HepG2 (cell line): ENCODE measurements at regions not wholly inside any gene's neighbourhood (a gene's known extent, or its start where the extent isn't known, plus 50 kb on each side); places are given as distances from the start of the nearest gene placed in this dataset.
"Not testable (repeated sequence)": the region's sequence is repeated elsewhere in the genome, so short reads cannot be mapped to it uniquely, and the experiment has no call there.

Experiments
- ATAC-seq: fragments of 200-7000 bp; cut with Tn5 transposase; 3 replicates; pipeline ENCODE4 v1.9.1; 2020; ENCODE audit warnings: mild to moderate bottlenecking, moderate library complexity
- BruUV-seq: library from RNA; stranded (reverse); fragments of 400-500 nt; replicated peaks from 2 replicates; lab custom pipeline; 2021; lab: Mats Ljungman, UMichigan
- CTCF ChIA-PET: fragments of 300-600 bp; formaldehyde crosslinking; extraction: SDS; loops from one replicate; lab custom pipeline; 2021; ENCODE audit warnings: low total read pairs, inconsistent platforms, low intra/inter-chr PET ratio; lab: Yijun Ruan, JAX
- POLR2A ChIA-PET: fragments of 350-600 bp; sonication (Branson Sonifier 250); formaldehyde crosslinking; loops from one replicate; lab custom pipeline; 2020; ENCODE audit warnings: antibody characterized with exemption, inconsistent platforms; lab: Yijun Ruan, JAX
- DNase-seq: peaks from one replicate; pipeline ENCODE4 v3.0.0-alpha.2; 2015; ENCODE audit warnings: low spot score
- FAIRE-seq: peaks from 3 replicates; lab custom pipeline; 2011; peaks lifted over from hg19 to GRCh38; lab: Jason Lieb, UNC
- H2AFZ ChIP-seq: one replicate; pipeline ENCODE4 v1.6.1; 2011; ENCODE audit warnings: low read length, inconsistent platforms
- H3K27ac ChIP-seq: fragments of 300-600 bp; 3 replicates; pipeline ENCODE4 v1.8.0; 2011; ENCODE audit warnings: mixed run types, mild to moderate bottlenecking, mixed read lengths, low read length, inconsistent platforms; ENCODE audit not compliant: insufficient read depth; ENCODE audit errors: extremely low read length
- H3K27me3 ChIP-seq, 2 experiments: fragments of 200-600 bp in 1 of 2; 2 replicates in 1 of 2; 3 replicates in 1 of 2; pipeline versions ENCODE4 v1.6.0 to v1.8.0; 2011; ENCODE audit warnings: low read length in 2 of 2, mild to moderate bottlenecking in 2 of 2, moderate library complexity in 2 of 2, inconsistent platforms in 1 of 2; ENCODE audit not compliant: insufficient read depth in 2 of 2, control insufficient read depth in 1 of 2
- H3K36me3 ChIP-seq, 2 experiments: fragments of 200-600 bp in 1 of 2; replicated peaks in 1 of 2; 2 replicates in 1 of 2; 3 replicates in 1 of 2; pipeline versions ENCODE4 v1.5.1 to v1.8.0; 2011; ENCODE audit warnings: low read length in 2 of 2, inconsistent platforms in 1 of 2; ENCODE audit not compliant: insufficient read depth in 2 of 2, control insufficient read depth in 1 of 2
- H3K4me1 ChIP-seq: 2 replicates; pipeline ENCODE4 v1.5.1; 2012; ENCODE audit warnings: low read length, inconsistent platforms; ENCODE audit not compliant: insufficient read depth
- H3K4me2 ChIP-seq: 2 replicates; pipeline ENCODE4 v1.6.0; 2011; ENCODE audit warnings: low read depth, low read length, inconsistent platforms
- H3K4me3 ChIP-seq, 3 experiments: fragments of 200-600 bp in 1 of 3; sonication (generic), shearing (Covaris generic) in 1 of 3; replicated peaks in 1 of 3; 2 replicates each; pipeline ENCODE4 v1.5.1; 2011 to 2016; ENCODE audit warnings: low read length in 3 of 3, inconsistent platforms in 2 of 3, low read depth in 2 of 3, mild to moderate bottlenecking in 2 of 3, control low read depth in 1 of 3, mixed read lengths in 1 of 3; ENCODE audit not compliant: insufficient read depth in 1 of 3
- H3K79me2 ChIP-seq: one replicate; pipeline ENCODE4 v1.6.1; 2011; ENCODE audit warnings: low read length, inconsistent platforms; ENCODE audit not compliant: insufficient read depth
- H3K9ac ChIP-seq: 2 replicates; pipeline ENCODE4 v1.6.0; 2011; ENCODE audit warnings: mild to moderate bottlenecking, low read depth, low read length, inconsistent platforms; ENCODE audit not compliant: insufficient read depth
- H3K9me3 ChIP-seq: 2 replicates; pipeline ENCODE4 v1.5.1; 2012; ENCODE audit warnings: mild to moderate bottlenecking, low read length
- H4K20me1 ChIP-seq: 2 replicates; pipeline ENCODE4 v1.6.0; 2011; ENCODE audit warnings: inconsistent platforms, mild to moderate bottlenecking, low read length, moderate library complexity; ENCODE audit not compliant: insufficient read depth
- ATF4 ChIP-seq, 2 experiments: fragments of 450-650 bp in 1 of 2; sonication (generic) in 1 of 2; formaldehyde crosslinking; IDR thresholded peaks; 2 replicates each; pipeline versions ENCODE4 v1.5.0 to v1.8.0; 2020 to 2022; ENCODE audit warnings: mild to moderate bottlenecking in 1 of 2, missing genetic modification reagents in 1 of 2
- DRAP1 ChIP-seq: IDR thresholded peaks from 2 replicates; pipeline ENCODE4 v1.6.1; 2016; ENCODE audit warnings: missing genetic modification reagents, missing compliant biosample characterization
- ELF3 ChIP-seq: IDR thresholded peaks from 2 replicates; pipeline ENCODE4 v1.6.1; 2016; ENCODE audit warnings: missing genetic modification reagents, missing compliant biosample characterization
- MAFG ChIP-seq: sonication (generic); formaldehyde crosslinking; IDR thresholded peaks from 2 replicates; pipeline ENCODE4 v1.5.1; 2020; ENCODE audit warnings: mild to moderate bottlenecking, missing genetic modification reagents
- MAFK ChIP-seq, 2 experiments: IDR thresholded peaks in 1 of 2; conservative IDR thresholded peaks in 1 of 2; 2 replicates each; pipeline ENCODE4 v1.6.1; 2011; ENCODE audit warnings: improper control_type of control experiment in 2 of 2, low read length in 2 of 2
- MED1 ChIP-seq: sonication (generic); formaldehyde crosslinking; IDR thresholded peaks from 2 replicates; pipeline ENCODE4 v1.4.0; 2020; ENCODE audit warnings: missing genetic modification reagents
- MYC ChIP-seq: sonication (generic); formaldehyde crosslinking; IDR thresholded peaks from 2 replicates; pipeline ENCODE4 v1.9.0; 2021; ENCODE audit warnings: missing genetic modification reagents, borderline replicate concordance
- SMYD3 ChIP-seq: sonication (generic); formaldehyde crosslinking; IDR thresholded peaks from 2 replicates; pipeline ENCODE4 v1.8.1; 2023; ENCODE audit warnings: mild to moderate bottlenecking, missing genetic modification reagents
- TEAD3 ChIP-seq: optimal IDR thresholded peaks from 2 replicates; pipeline ENCODE3; 2016; ENCODE audit warnings: borderline replicate concordance
- ZBTB33 ChIP-seq: sonication (generic); formaldehyde crosslinking; IDR thresholded peaks from 2 replicates; pipeline ENCODE4 v1.4.0; 2020; ENCODE audit warnings: missing genetic modification reagents
- ZNF460 ChIP-seq: sonication (generic); formaldehyde crosslinking; IDR thresholded peaks from 2 replicates; pipeline ENCODE4 v1.5.1; 2020; ENCODE audit warnings: missing genetic modification reagents, mild to moderate bottlenecking, borderline replicate concordance
- ZNF652 ChIP-seq: IDR thresholded peaks from 2 replicates; pipeline ENCODE4 v1.6.1; 2016; ENCODE audit warnings: low read depth, borderline replicate concordance
- ZNF83 ChIP-seq: sonication (generic); formaldehyde crosslinking; IDR thresholded peaks from 2 replicates; pipeline ENCODE4 v1.4.0; 2020; ENCODE audit warnings: missing genetic modification reagents, mild to moderate bottlenecking, borderline replicate concordance
- WGBS: methylation state at CpG from one replicate; pipeline ENCODE4 v1.1.6; 2017; ENCODE audit warnings: low lambda C conversion rate; 5-methylcytosine and 5-hydroxymethylcytosine counted together
- in situ Hi-C: cut with HindIII; loops from 2 replicates; pipeline ENCODE4 v1.10.0; 2017; ENCODE audit warnings: low pct_unique_long_range_greater_than_20kb; ENCODE audit not compliant: extremely low pct_ligation_motif_present
- intact Hi-C: fragments of 100-400 bp; cut with micrococcal nuclease; formaldehyde crosslinking; loops from one replicate; pipeline ENCODE4 v1.10.0; 2022; ENCODE audit not compliant: unreplicated experiment
- TF ChIP-seq, protein P1 (sequence below): sonication (generic); formaldehyde crosslinking; IDR thresholded peaks from 2 replicates; pipeline ENCODE4 v1.4.0; 2020; ENCODE audit warnings: missing genetic modification reagents

GRCh38 chr1:94755675-94756074 lies 64.5 kb upstream of the SLC44A3 start (continued):
- TF ChIP-seq ZBTB33 (0 out of 2 replicates have a peak, but pooled peaks have one; percentile 5), ZNF652 (no peak)

GRCh38 chr1:94755016-94755415 lies 65.1 kb upstream of the SLC44A3 start:
- in situ Hi-C loops, DNase-seq, H4K20me1 ChIP-seq: not testable (repeated sequence)

GRCh38 chr1:94754570-94754969 lies 65.6 kb upstream of the SLC44A3 start:
- Histone ChIP-seq H3K4me3 (no peak overlapping the region; a peak in 1 of 6 replicates), H3K4me2 (no peak overlapping the region), H3K4me1 (peaks cover 66% of the 10 kb centered on the region), H2AFZ (no peak overlapping the region), H3K9me3 (no peaks in the 10 kb centered on the region), H3K79me2 (no peaks in the 10 kb centered on the region), H4K20me1 (no peaks in the 10 kb centered on the region), H3K27ac (peak overlapping the region; percentile 65), H3K9ac (no peak overlapping the region), H3K36me3 (no peaks in the 10 kb centered on the region), H3K27me3 (no peaks in the 10 kb centered on the region)
- DNase-seq (peak; percentile 54), FAIRE-seq (peak; percentile 47), ATAC-seq (peak; percentile 31)
- intact Hi-C loops (no loop called here), in situ Hi-C loops (no loop called here)
- BruUV-seq, result no TSS peak
- 31% methylated on average over 4 of the region's 4 CpGs for WGBS
- CTCF ChIA-PET, result no interaction called here
- POLR2A ChIA-PET, result interaction anchor here (1.4 kb wide), 1 partner anchor 40 kb away, joined by 3 read pairs; no protein-coding TSS in a partner anchor
- TF ChIP-seq MAFK (conservative IDR thresholded peaks at IDR 0.05 in 1 of 2, IDR thresholded peaks at IDR 0.05 in 1 of 2; ENCODE audit: low read length in 2 of 2) (0 out of 4 replicates have a peak, but pooled peaks of 1 of the 2 experiments have one; percentile 4), SMYD3 (CRISPR knock-in tag) (no peak), ZNF460 (CRISPR knock-in tag) (no peak), MED1 (CRISPR knock-in tag) (peak; percentile 42; the same call in 1 of the 2 replicates), MYC (no peak), ATF4 (CRISPR knock-in tag; IDR thresholded peaks at IDR 0.05) (no peak), DRAP1 (CRISPR knock-in tag) (0 out of 2 replicates have a peak, but pooled peaks have one; percentile 12), ZNF83 (no peak), TEAD3 (CRISPR knock-in tag) (peak; percentile 13), MAFG (CRISPR knock-in tag) (no peak), ELF3 (CRISPR knock-in tag) (no peak)
- TF ChIP-seq, protein P1, sequence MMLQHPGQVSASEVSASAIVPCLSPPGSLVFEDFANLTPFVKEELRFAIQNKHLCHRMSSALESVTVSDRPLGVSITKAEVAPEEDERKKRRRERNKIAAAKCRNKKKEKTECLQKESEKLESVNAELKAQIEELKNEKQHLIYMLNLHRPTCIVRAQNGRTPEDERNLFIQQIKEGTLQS (CRISPR knock-in tag), result no peak

More at GRCh38 chr1:94755016-94755415, 65.1 kb upstream of the SLC44A3 start:
- H3K36me3 ChIP-seq, ATAC-seq, H3K79me2 ChIP-seq, FAIRE-seq, H3K9me3 ChIP-seq, H3K9ac ChIP-seq, CTCF ChIA-PET, H3K4me2 ChIP-seq, H3K27me3 ChIP-seq, H3K4me3 ChIP-seq, H2AFZ ChIP-seq, BruUV-seq: not testable (repeated sequence)
- POLR2A ChIA-PET, result interaction anchor here (1.2 to 1.4 kb wide), 2 partner anchors 41 to 49 kb away, joined by 3 to 4 read pairs; no protein-coding TSS in a partner anchor
- H3K27ac ChIP-seq, result peak overlapping the region; percentile 65
- 83% methylated on average over 3 of the region's 3 CpGs for WGBS
- intact Hi-C loops, result loop anchor here (5.0 kb wide), 1 partner anchor 47 kb away; no protein-coding TSS in a partner anchor
- H3K4me1 ChIP-seq, result peaks cover 70% of the 10 kb centered on the region
